Gastrocnemius medialis (tissue), 4 donors: ENCODE measurements at regions not wholly inside any gene's neighbourhood (a gene's known extent, or its start where the extent isn't known, plus 50 kb on each side); places are given as distances from the start of the nearest gene placed in this dataset.

Source experiments
- POLR2A ChIP-seq, 2 donors: fragments of 450-650 bp; IDR thresholded peaks; one replicate each; pipeline ENCODE4 v1.6.1; 2017; ENCODE audit warnings: antibody characterized with exemption in 2 of 2, mild to moderate bottlenecking in 2 of 2, moderate library complexity in 2 of 2
- TF ChIP-seq, protein P1 (sequence below), 5 experiments: fragments of 450-650 bp in 3 of 5; fragments of 200-600 bp in 2 of 5; sonication (generic) in 2 of 5; IDR thresholded peaks in 4 of 5; conservative IDR thresholded peaks in 1 of 5; 1 replicate in 4 of 5; 2 replicates in 1 of 5; pipeline ENCODE4 v1.5.1; 2016 to 2019; ENCODE audit warnings: antibody characterized with exemption in 5 of 5, mild to moderate bottlenecking in 3 of 5, moderate library complexity in 3 of 5

GRCh38 chrX:117508021-117508420 is 608.6 kb downstream of the KLHL13 start:
- TF ChIP-seq, protein P1, sequence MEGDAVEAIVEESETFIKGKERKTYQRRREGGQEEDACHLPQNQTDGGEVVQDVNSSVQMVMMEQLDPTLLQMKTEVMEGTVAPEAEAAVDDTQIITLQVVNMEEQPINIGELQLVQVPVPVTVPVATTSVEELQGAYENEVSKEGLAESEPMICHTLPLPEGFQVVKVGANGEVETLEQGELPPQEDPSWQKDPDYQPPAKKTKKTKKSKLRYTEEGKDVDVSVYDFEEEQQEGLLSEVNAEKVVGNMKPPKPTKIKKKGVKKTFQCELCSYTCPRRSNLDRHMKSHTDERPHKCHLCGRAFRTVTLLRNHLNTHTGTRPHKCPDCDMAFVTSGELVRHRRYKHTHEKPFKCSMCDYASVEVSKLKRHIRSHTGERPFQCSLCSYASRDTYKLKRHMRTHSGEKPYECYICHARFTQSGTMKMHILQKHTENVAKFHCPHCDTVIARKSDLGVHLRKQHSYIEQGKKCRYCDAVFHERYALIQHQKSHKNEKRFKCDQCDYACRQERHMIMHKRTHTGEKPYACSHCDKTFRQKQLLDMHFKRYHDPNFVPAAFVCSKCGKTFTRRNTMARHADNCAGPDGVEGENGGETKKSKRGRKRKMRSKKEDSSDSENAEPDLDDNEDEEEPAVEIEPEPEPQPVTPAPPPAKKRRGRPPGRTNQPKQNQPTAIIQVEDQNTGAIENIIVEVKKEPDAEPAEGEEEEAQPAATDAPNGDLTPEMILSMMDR (IDR thresholded peaks at IDR 0.05 in 4 of 5, conservative IDR thresholded peaks at IDR 0.05 in 1 of 5), result no peak
- TF ChIP-seq POLR2A (IDR thresholded peaks at IDR 0.05), result no peak
